ENCODE measurements at regions not wholly inside any gene's neighbourhood (a gene's known extent, or its start where the extent isn't known, plus 50 kb on each side); places are given as distances from the start of the nearest gene placed in this dataset.

- no peak for TF ChIP-seq POLR2A (IDR thresholded peaks at IDR 0.05; ENCODE audit: low read depth)
- TF ChIP-seq CTCF (IDR thresholded peaks at IDR 0.05) = no peak
- TF ChIP-seq POLR2AphosphoS5 (IDR thresholded peaks at IDR 0.05) = no peak
- TF ChIP-seq EP300 (IDR thresholded peaks at IDR 0.05) = no peak
These were observed 937.7 kb downstream of the SORCS1 start for GRCh38 chr10:106226828-106227227.

All from esophagus muscularis mucosa (tissue), 4 donors.